WTC11 (cell line): ENCODE measurements at regions not wholly inside any gene's neighbourhood (a gene's known extent, or its start where the extent isn't known, plus 50 kb on each side); places are given as distances from the start of the nearest gene placed in this dataset.

Experiments
- ATAC-seq: fragments of 200-7000 bp; cut with Tn5 transposase; 2 replicates; pipeline ENCODE4 v1.10.0; 2021; ENCODE audit warnings: mild to moderate bottlenecking, moderate library complexity
- CTCF ChIA-PET: fragments of 300-600 bp; sonication (Branson Sonifier 250); formaldehyde crosslinking; loops from one replicate; lab custom pipeline; 2021; ENCODE audit warnings: antibody characterized with exemption; lab: Charles Lee
- POLR2A ChIA-PET: fragments of 350-600 bp; sonication (Branson Sonifier 250); formaldehyde crosslinking; loops from one replicate; lab custom pipeline; 2021; ENCODE audit warnings: antibody characterized with exemption; lab: Charles Lee
- DNase-seq: peaks from one replicate; pipeline ENCODE4 v3.0.0; 2021; ENCODE audit warnings: low spot score
- H3K27ac Mint-ChIP-seq: 2 replicates; pipeline ENCODE4 v1.8.0; 2021; ENCODE audit warnings: mixed read lengths
- H3K27me3 Mint-ChIP-seq: 2 replicates; pipeline ENCODE4 v1.8.0; 2021; ENCODE audit warnings: low read depth, mild to moderate bottlenecking, moderate library complexity, mixed read lengths
- H3K36me3 Mint-ChIP-seq: 2 replicates; pipeline ENCODE4 v1.8.0; 2021; ENCODE audit warnings: mixed read lengths
- H3K4me1 Mint-ChIP-seq: 2 replicates; pipeline ENCODE4 v1.8.0; 2022; ENCODE audit warnings: mixed read lengths
- H3K4me3 Mint-ChIP-seq: 2 replicates; pipeline ENCODE4 v1.8.0; 2021; ENCODE audit warnings: mild to moderate bottlenecking, moderate library complexity, mixed read lengths
- H3K9me3 Mint-ChIP-seq: 2 replicates; pipeline ENCODE4 v1.8.0; 2021; ENCODE audit warnings: mixed read lengths
- AFF4 ChIP-seq: sonication (generic); formaldehyde crosslinking; IDR thresholded peaks from 2 replicates; pipeline ENCODE4 v1.8.1; 2023; ENCODE audit warnings: mild to moderate bottlenecking, missing genetic modification reagents, borderline replicate concordance
- FOXP1 ChIP-seq: sonication (generic); formaldehyde crosslinking; IDR thresholded peaks from 2 replicates; pipeline ENCODE4 v1.8.0; 2022; ENCODE audit warnings: missing genetic modification reagents, mild to moderate bottlenecking, moderate library complexity, borderline replicate concordance
- HMGA2 ChIP-seq: fragments of 250-450 bp; sonication (Bioruptor Pico); IDR thresholded peaks from 2 replicates; pipeline ENCODE4 v1.4.0; 2021; ENCODE audit warnings: mild to moderate bottlenecking, moderate library complexity
- IRF2 ChIP-seq: sonication (generic); formaldehyde crosslinking; IDR thresholded peaks from 2 replicates; pipeline ENCODE4 v1.8.0; 2022; ENCODE audit warnings: low read depth, missing genetic modification reagents, borderline replicate concordance
- KAT7 ChIP-seq: sonication (generic); formaldehyde crosslinking; IDR thresholded peaks from 2 replicates; pipeline ENCODE4 v1.8.1; 2023; ENCODE audit warnings: missing genetic modification reagents, mild to moderate bottlenecking, borderline replicate concordance
- MAX ChIP-seq: sonication (generic); formaldehyde crosslinking; IDR thresholded peaks from 2 replicates; pipeline ENCODE4 v1.8.0; 2022; ENCODE audit warnings: mild to moderate bottlenecking, missing genetic modification reagents
- NR2C2 ChIP-seq: sonication (generic); formaldehyde crosslinking; IDR thresholded peaks from 2 replicates; pipeline ENCODE4 v1.8.0; 2022; ENCODE audit warnings: mild to moderate bottlenecking, missing genetic modification reagents
- PRRX2 ChIP-seq: fragments of 250-450 bp; sonication (Bioruptor Pico); IDR thresholded peaks from 2 replicates; pipeline ENCODE4 v1.8.0; 2021; ENCODE audit warnings: mild to moderate bottlenecking
- SMAD3 ChIP-seq: sonication (generic); formaldehyde crosslinking; IDR thresholded peaks from 2 replicates; pipeline ENCODE4 v1.8.0; 2022; ENCODE audit warnings: missing genetic modification reagents, mild to moderate bottlenecking, borderline replicate concordance
- SMAD4 ChIP-seq: sonication (generic); formaldehyde crosslinking; IDR thresholded peaks from 2 replicates; pipeline ENCODE4 v1.8.0; 2022; ENCODE audit warnings: mild to moderate bottlenecking, missing genetic modification reagents
- TEAD4 ChIP-seq: sonication (generic); formaldehyde crosslinking; IDR thresholded peaks from 2 replicates; pipeline ENCODE4 v1.8.0; 2022; ENCODE audit warnings: mild to moderate bottlenecking, missing genetic modification reagents
- TP53 ChIP-seq: sonication (generic); formaldehyde crosslinking; IDR thresholded peaks from 2 replicates; pipeline ENCODE4 v1.8.1; 2023; ENCODE audit warnings: mild to moderate bottlenecking, missing genetic modification reagents
- ZBTB21 ChIP-seq: sonication (generic); formaldehyde crosslinking; IDR thresholded peaks from 2 replicates; pipeline ENCODE4 v1.8.1; 2023; ENCODE audit warnings: mild to moderate bottlenecking, missing genetic modification reagents, borderline replicate concordance
- ZMAT4 ChIP-seq: fragments of 250-450 bp; sonication (Bioruptor Pico); IDR thresholded peaks from 2 replicates; pipeline ENCODE4 v1.9.0; 2021; ENCODE audit warnings: mild to moderate bottlenecking
- ZNF219 ChIP-seq: sonication (generic); formaldehyde crosslinking; IDR thresholded peaks from 2 replicates; pipeline ENCODE4 v1.8.0; 2023; ENCODE audit warnings: missing genetic modification reagents, mild to moderate bottlenecking, borderline replicate concordance
- ZNF416 ChIP-seq: fragments of 250-450 bp; sonication (Bioruptor Pico); IDR thresholded peaks from 2 replicates; pipeline ENCODE4 v1.9.0; 2021; ENCODE audit warnings: mild to moderate bottlenecking, inconsistent platforms
- ZNF423 ChIP-seq: fragments of 250-450 bp; sonication (Bioruptor Pico); IDR thresholded peaks from 2 replicates; pipeline ENCODE4 v2.1.2; 2022; ENCODE audit warnings: mild to moderate bottlenecking, moderate library complexity
- TF ChIP-seq, protein P1 (sequence below): fragments of 250-450 bp; sonication (Bioruptor Pico); IDR thresholded peaks from 2 replicates; pipeline ENCODE4 v2.1.2; 2022; ENCODE audit warnings: mild to moderate bottlenecking, moderate library complexity
- TF ChIP-seq, protein P2 (sequence below): fragments of 250-450 bp; sonication (Bioruptor Pico); conservative IDR thresholded peaks from 2 replicates; pipeline ENCODE4 v1.9.0; 2021; ENCODE audit warnings: mild to moderate bottlenecking
- TF ChIP-seq, protein P3 (sequence below): sonication (generic); formaldehyde crosslinking; IDR thresholded peaks from 2 replicates; pipeline ENCODE4 v1.8.0; 2022; ENCODE audit warnings: mild to moderate bottlenecking, missing genetic modification reagents

DNA sequence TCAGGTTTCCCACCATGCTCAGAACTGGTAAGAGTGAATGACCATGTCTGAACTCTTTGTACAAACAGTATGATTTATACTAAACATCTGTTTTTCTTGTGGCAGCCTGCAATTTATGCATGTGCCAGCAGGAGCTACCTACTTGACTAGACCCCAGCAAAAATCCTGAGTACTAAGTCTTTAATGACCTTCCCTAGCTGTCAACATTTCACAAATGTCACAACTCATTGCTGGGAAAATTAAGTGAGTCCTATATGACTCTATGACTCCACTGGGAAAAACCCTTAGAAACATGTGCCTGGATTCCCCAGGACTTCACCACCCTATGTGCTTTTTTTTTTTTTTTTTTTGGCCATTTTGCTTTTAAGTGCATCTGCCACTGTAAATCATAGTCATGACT is 1225.8 kb downstream of the SUCLG1 start:
- ATAC-seq (no peak), DNase-seq (no peak)
- ChIA-PET CTCF (interaction anchor here (0.6 kb wide), 1 partner anchor 461 kb away, joined by 3 read pairs; no protein-coding TSS in a partner anchor), POLR2A (no interaction called here)
- Mint-ChIP-seq H3K36me3 (peaks cover 5% of the 10 kb centered on the region), H3K9me3 (peaks cover 5% of the 10 kb centered on the region; the same call in 1 of the 2 replicates), H3K4me1 (peaks cover 12% of the 10 kb centered on the region), H3K27me3 (no peaks in the 10 kb centered on the region), H3K27ac (no peak overlapping the region), H3K4me3 (no peak overlapping the region)
- TF ChIP-seq SMAD4 (CRISPR knock-in tag): no peak
- no peak for TF ChIP-seq TP53 (CRISPR knock-in tag)
- TF ChIP-seq HMGA2 (CRISPR knock-in tag): no peak
- TF ChIP-seq ZBTB21 (CRISPR knock-in tag): no peak
- TF ChIP-seq AFF4 (CRISPR knock-in tag): no peak
- TF ChIP-seq PRRX2 (CRISPR knock-in tag): no peak
- no peak for TF ChIP-seq ZMAT4 (CRISPR knock-in tag)
- TF ChIP-seq, protein P1, sequence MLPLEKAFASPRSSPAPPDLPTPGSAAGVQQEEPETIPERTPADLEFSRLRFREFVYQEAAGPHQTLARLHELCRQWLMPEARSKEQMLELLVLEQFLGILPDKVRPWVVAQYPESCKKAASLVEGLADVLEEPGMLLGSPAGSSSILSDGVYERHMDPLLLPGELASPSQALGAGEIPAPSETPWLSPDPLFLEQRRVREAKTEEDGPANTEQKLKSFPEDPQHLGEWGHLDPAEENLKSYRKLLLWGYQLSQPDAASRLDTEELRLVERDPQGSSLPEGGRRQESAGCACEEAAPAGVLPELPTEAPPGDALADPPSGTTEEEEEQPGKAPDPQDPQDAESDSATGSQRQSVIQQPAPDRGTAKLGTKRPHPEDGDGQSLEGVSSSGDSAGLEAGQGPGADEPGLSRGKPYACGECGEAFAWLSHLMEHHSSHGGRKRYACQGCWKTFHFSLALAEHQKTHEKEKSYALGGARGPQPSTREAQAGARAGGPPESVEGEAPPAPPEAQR (CRISPR knock-in tag): no peak
- TF ChIP-seq ZNF416: no peak
- no peak for TF ChIP-seq NR2C2 (CRISPR knock-in tag)
- no peak for TF ChIP-seq MAX (CRISPR knock-in tag)
- TF ChIP-seq ZNF219 (CRISPR knock-in tag): no peak
- TF ChIP-seq IRF2 (CRISPR knock-in tag): no peak
- TF ChIP-seq FOXP1 (CRISPR knock-in tag): no peak
- no peak for TF ChIP-seq TEAD4 (CRISPR knock-in tag)
- TF ChIP-seq ZNF423: no peak
- TF ChIP-seq, protein P2, sequence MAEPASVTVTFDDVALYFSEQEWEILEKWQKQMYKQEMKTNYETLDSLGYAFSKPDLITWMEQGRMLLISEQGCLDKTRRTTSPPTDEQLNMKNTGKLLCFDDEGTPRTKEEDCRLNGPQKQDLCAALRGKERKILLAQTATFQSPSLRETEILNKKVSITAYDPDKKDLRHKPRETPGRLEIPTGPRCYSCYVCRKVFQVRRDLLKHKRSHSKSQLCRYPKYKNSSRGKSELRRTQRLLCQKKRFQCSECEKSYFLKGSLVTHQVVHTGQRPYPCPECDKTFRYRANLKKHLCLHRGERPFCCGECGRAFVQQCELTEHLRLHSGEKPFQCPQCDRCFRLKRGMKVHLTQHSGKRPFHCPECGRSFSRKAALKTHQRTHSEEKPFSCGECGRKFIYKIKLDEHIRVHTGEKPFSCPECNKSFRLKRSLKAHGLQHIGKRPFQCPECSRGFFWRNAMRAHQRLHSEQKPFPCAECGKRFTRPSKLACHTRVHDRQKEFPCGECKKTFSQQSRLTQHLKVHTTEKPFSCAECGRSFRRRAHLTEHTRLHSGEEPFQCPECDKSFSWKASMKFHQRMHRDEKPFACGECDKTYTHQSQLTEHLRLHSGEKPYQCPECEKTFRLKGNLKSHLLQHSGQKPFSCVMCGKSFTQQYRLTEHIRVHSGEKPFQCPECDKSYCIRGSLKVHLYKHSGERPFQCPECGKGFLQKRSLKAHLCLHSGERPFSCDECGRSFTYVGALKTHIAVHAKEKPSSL (CRISPR knock-in tag): no peak
- TF ChIP-seq KAT7 (CRISPR knock-in tag): no peak
- no peak for TF ChIP-seq SMAD3
- TF ChIP-seq, protein P3, sequence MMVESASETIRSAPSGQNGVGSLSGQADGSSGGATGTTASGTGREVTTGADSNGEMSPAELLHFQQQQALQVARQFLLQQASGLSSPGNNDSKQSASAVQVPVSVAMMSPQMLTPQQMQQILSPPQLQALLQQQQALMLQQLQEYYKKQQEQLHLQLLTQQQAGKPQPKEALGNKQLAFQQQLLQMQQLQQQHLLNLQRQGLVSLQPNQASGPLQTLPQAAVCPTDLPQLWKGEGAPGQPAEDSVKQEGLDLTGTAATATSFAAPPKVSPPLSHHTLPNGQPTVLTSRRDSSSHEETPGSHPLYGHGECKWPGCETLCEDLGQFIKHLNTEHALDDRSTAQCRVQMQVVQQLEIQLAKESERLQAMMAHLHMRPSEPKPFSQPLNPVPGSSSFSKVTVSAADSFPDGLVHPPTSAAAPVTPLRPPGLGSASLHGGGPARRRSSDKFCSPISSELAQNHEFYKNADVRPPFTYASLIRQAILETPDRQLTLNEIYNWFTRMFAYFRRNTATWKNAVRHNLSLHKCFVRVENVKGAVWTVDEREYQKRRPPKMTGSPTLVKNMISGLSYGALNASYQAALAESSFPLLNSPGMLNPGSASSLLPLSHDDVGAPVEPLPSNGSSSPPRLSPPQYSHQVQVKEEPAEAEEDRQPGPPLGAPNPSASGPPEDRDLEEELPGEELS (CRISPR knock-in tag): no peak
